ENCODE measurements at regions not wholly inside any gene's neighbourhood (a gene's known extent, or its start where the extent isn't known, plus 50 kb on each side); places are given as distances from the start of the nearest gene placed in this dataset.

GRCh38 chr5:86354664-86355063, 263.1 kb upstream of the COX7C start (continued):
- TF ChIP-seq CTCF (IDR thresholded peaks at IDR 0.05 in 2 of 3, conservative IDR thresholded peaks at IDR 0.05 in 1 of 3; ENCODE audit: control insufficient read depth in 2 of 3, extremely low read depth in 1 of 3, insufficient read depth in 1 of 3, low read depth in 3 of 3, low read length in 3 of 3), result no peak
- TF ChIP-seq SUZ12 (IDR thresholded peaks at IDR 0.05; ENCODE audit: unreplicated experiment), result no peak
- TF ChIP-seq POLR2AphosphoS5 (IDR thresholded peaks at IDR 0.05; ENCODE audit: low read length), result no peak
- peak; percentile 90 for TF ChIP-seq JUNB (IDR thresholded peaks at IDR 0.05)
- no peak for TF ChIP-seq TARDBP (IDR thresholded peaks at IDR 0.05; ENCODE audit: borderline replicate concordance)
- TF ChIP-seq ATF3 (IDR thresholded peaks at IDR 0.05; ENCODE audit: borderline replicate concordance, extremely low read depth, low read depth, low read length), result no peak
- TF ChIP-seq PKNOX1 (IDR thresholded peaks at IDR 0.05), result no peak
- TF ChIP-seq NR2F1 (conservative IDR thresholded peaks at IDR 0.05), result peak; percentile 51; the same call in 1 of the 2 replicates
- TF ChIP-seq BACH1 (IDR thresholded peaks at IDR 0.05; ENCODE audit: borderline replicate concordance), result 0 out of 2 replicates have a peak, but pooled peaks have one; percentile 47
- TF ChIP-seq RCOR1 (conservative IDR thresholded peaks at IDR 0.05; ENCODE audit: low read depth, low read length), result no peak
- no peak for TF ChIP-seq STAT1 (conservative IDR thresholded peaks at IDR 0.05)
- TF ChIP-seq GATAD2B (conservative IDR thresholded peaks at IDR 0.05; ENCODE audit: low read depth), result no peak
- no peak for TF ChIP-seq SREBF2 (IDR thresholded peaks at IDR 0.05; ENCODE audit: low read length)
- no peak for TF ChIP-seq YBX1 (IDR thresholded peaks at IDR 0.05)
- no peak for TF ChIP-seq SRF (IDR thresholded peaks at IDR 0.05; ENCODE audit: low read depth in 2 of 2, low read length in 2 of 2)
- TF ChIP-seq NFIC (IDR thresholded peaks at IDR 0.05; ENCODE audit: low read depth, low read length), result peak; percentile 82
- TF ChIP-seq ZNF622 (IDR thresholded peaks at IDR 0.05), result no peak
- TF ChIP-seq LARP7 (IDR thresholded peaks at IDR 0.05), result no peak
- TF ChIP-seq KDM1A (IDR thresholded peaks at IDR 0.05; ENCODE audit: borderline replicate concordance), result no peak
- TF ChIP-seq CHD4 (IDR thresholded peaks at IDR 0.05), result no peak
- no peak for TF ChIP-seq EGR1 (IDR thresholded peaks at IDR 0.05; ENCODE audit: borderline replicate concordance in 1 of 2, low read depth in 2 of 2, low read length in 2 of 2)
- no peak for TF ChIP-seq MYC (IDR thresholded peaks at IDR 0.05; ENCODE audit: insufficient read depth, insufficient read length, insufficient replicate concordance, low read length, severe bottlenecking)
- TF ChIP-seq EZH2 (IDR thresholded peaks at IDR 0.05; ENCODE audit: borderline replicate concordance, control insufficient read depth, low read depth, low read length), result no peak
- no peak for TF ChIP-seq SUPT20H (IDR thresholded peaks at IDR 0.05; ENCODE audit: borderline replicate concordance, control insufficient read depth, low read depth, low read length)
- peak; percentile 94; the same call in 1 of the 2 replicates for TF ChIP-seq BCL11A (IDR thresholded peaks at IDR 0.05; ENCODE audit: low read depth, low read length)
- TF ChIP-seq CBX3 (IDR thresholded peaks at IDR 0.05; ENCODE audit: borderline replicate concordance, low read depth), result no peak
- TF ChIP-seq IRF4 (IDR thresholded peaks at IDR 0.05; ENCODE audit: low read depth, low read length), result peak; percentile 83
- no peak for TF ChIP-seq TCF3 (IDR thresholded peaks at IDR 0.05; ENCODE audit: borderline replicate concordance, insufficient read depth, low read depth, low read length)
- no peak for TF ChIP-seq RFX5 (IDR thresholded peaks at IDR 0.05; ENCODE audit: low read depth, low read length)
